ENCODE measurements at regions not wholly inside any gene's neighbourhood (a gene's known extent, or its start where the extent isn't known, plus 50 kb on each side); places are given as distances from the start of the nearest gene placed in this dataset.

DNA sequence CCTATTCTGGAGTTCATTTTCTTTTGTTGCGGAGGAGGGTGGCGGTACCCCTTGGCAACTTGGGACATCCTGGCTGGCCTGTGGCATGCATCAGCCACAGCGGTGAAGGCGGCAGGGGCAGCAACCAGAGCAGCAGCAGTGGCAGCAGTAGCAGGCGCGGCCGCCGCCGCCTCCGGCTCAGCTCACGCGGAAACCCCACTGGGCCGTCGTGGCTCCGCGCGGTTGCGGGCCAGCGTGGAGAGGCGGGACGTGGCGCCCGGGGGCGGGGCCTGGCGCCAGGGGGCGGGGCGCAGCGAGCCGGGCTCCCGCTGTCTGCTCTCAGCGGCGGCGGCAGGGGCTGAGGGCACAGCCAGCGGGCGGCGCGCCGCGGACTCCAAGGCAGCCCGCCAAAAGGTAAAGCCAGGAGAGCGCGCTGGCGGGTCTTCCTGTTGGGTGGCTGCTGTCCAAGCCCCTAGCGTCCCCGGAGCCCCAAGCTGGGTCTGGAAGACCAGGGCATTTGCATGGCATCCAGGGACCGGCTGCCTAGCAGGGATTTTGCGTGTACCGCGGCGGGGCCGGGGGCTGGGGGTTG lies 334.4 kb upstream of the THRB start:
- peaks cover 14% of the 10 kb centered on the region for H3K4me1 Mint-ChIP-seq (ENCODE audit: low read depth, unreplicated experiment)
- peaks cover 14% of the 10 kb centered on the region for H3K27me3 Mint-ChIP-seq (ENCODE audit: unreplicated experiment)
- intact Hi-C loops (cut with micrococcal nuclease; ENCODE audit: unreplicated experiment), result no loop called here
- DNase-seq, result peak; percentile 79
- no peaks in the 10 kb centered on the region for H3K9me3 Mint-ChIP-seq (ENCODE audit: low read depth, unreplicated experiment)
- H3K4me3 Mint-ChIP-seq (ENCODE audit: low read depth, unreplicated experiment), result peak overlapping the region; percentile 88
- TF ChIP-seq, protein P1, sequence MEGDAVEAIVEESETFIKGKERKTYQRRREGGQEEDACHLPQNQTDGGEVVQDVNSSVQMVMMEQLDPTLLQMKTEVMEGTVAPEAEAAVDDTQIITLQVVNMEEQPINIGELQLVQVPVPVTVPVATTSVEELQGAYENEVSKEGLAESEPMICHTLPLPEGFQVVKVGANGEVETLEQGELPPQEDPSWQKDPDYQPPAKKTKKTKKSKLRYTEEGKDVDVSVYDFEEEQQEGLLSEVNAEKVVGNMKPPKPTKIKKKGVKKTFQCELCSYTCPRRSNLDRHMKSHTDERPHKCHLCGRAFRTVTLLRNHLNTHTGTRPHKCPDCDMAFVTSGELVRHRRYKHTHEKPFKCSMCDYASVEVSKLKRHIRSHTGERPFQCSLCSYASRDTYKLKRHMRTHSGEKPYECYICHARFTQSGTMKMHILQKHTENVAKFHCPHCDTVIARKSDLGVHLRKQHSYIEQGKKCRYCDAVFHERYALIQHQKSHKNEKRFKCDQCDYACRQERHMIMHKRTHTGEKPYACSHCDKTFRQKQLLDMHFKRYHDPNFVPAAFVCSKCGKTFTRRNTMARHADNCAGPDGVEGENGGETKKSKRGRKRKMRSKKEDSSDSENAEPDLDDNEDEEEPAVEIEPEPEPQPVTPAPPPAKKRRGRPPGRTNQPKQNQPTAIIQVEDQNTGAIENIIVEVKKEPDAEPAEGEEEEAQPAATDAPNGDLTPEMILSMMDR (IDR thresholded peaks at IDR 0.05; ENCODE audit: unreplicated experiment), result no peak
- no TSS peak for BruUV-seq (replicated peaks)
- CTCF ChIA-PET, result no interaction called here
- no peak overlapping the region for H3K27ac Mint-ChIP-seq (ENCODE audit: unreplicated experiment)
- peaks cover 16% of the 10 kb centered on the region for H3K36me3 Mint-ChIP-seq (ENCODE audit: insufficient read depth, unreplicated experiment)

DNA sequence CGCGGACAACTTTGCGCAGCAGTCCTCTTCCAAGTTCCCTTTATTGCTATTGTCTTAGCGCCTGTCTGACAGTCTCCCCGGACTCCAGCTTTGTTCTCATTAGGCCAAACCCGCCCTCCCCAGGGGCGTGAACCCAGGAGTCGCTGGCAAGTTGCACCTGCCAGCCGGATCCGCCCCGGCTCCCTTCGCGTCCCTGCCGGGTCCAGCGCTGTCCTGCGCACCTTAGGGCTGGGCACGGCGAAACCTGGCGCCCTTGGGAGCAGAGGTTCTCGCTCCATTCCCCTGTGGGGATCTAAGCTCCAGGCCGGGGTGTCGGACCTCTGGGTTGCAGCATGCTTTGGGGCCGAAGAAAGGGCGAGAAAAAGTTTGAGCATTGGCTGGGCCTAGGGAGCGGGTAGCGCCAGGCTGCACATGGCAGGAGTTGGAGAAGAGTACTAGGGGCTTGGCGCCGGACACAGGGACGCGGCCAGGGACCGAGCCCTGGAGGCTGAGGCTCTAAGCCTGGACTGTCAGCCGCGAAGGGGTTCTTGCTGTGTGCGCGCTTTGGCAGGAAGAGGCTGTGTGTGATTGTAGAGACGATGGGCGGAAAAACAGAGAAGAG lies 335.1 kb upstream of the THRB start:
- Mint-ChIP-seq H3K4me1 (ENCODE audit: low read depth, unreplicated experiment) (peaks cover 14% of the 10 kb centered on the region), H3K27me3 (ENCODE audit: unreplicated experiment) (peaks cover 14% of the 10 kb centered on the region), H3K27ac (ENCODE audit: unreplicated experiment) (no peak overlapping the region), H3K36me3 (ENCODE audit: insufficient read depth, unreplicated experiment) (peaks cover 16% of the 10 kb centered on the region), H3K9me3 (ENCODE audit: low read depth, unreplicated experiment) (no peaks in the 10 kb centered on the region), H3K4me3 (ENCODE audit: low read depth, unreplicated experiment) (peak overlapping the region; percentile 88)
- TF ChIP-seq, protein P1 (IDR thresholded peaks at IDR 0.05; ENCODE audit: unreplicated experiment), result no peak
- DNase-seq, result peak; percentile 60
- intact Hi-C loops (cut with micrococcal nuclease; ENCODE audit: unreplicated experiment), result no loop called here
- no TSS peak for BruUV-seq (replicated peaks)
- CTCF ChIA-PET, result no interaction called here

DNA sequence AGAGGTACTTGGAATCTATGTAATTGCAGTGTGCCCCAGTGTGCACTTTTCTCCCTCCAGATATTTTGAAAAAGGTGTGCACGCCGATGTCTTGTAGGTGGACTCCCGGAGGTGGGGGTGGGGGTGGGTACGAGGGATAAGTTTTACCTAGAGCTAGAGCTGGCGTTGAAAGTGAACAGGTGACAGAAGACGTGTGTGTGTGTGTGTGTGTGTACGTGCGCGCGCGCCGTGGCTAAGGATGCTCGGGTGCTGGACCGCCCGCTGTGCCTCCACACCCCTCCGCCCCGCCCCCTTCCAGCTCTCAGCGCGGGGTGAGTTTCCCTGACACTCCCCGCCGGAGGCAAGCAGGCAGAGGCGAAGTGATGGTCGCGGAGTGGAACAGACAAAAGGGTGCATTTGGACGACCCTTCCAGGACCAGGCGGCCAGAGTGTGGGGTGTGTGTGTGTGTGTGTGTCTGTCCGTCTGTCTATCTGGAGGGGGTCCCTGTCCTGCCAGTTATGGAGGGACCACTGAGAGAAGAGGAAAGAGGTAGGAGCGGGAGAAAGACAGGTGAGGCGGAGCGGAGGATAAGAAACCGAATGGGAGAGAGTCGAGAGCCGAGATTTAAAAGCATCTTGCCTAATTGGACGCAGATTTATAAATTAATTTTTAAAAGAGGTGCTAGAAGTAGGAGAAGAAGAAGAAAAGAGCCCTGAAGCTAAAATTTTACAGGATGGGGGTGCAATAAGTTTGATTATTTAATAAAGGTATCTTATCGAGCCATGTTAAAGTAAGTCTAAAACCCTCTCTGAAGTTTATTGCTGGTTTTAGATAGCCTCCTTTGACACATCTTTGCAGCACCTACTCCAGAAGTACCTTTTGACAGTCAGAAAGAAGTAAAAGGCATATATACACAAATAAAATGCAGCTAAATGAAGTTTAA lies 335.8 kb upstream of the THRB start:
- TF ChIP-seq, protein P1 (IDR thresholded peaks at IDR 0.05; ENCODE audit: unreplicated experiment), result no peak
- intact Hi-C loops (cut with micrococcal nuclease; ENCODE audit: unreplicated experiment), result no loop called here
- H3K9me3 Mint-ChIP-seq (ENCODE audit: low read depth, unreplicated experiment), result no peaks in the 10 kb centered on the region
- peak overlapping the region; percentile 88 for H3K4me3 Mint-ChIP-seq (ENCODE audit: low read depth, unreplicated experiment)
- peak; percentile 47 for DNase-seq
- peaks cover 16% of the 10 kb centered on the region for H3K36me3 Mint-ChIP-seq (ENCODE audit: insufficient read depth, unreplicated experiment)
- CTCF ChIA-PET, result no interaction called here
- peaks cover 14% of the 10 kb centered on the region for H3K27me3 Mint-ChIP-seq (ENCODE audit: unreplicated experiment)
- H3K4me1 Mint-ChIP-seq (ENCODE audit: low read depth, unreplicated experiment), result peaks cover 14% of the 10 kb centered on the region
- no TSS peak for BruUV-seq (replicated peaks)
- no peak overlapping the region for H3K27ac Mint-ChIP-seq (ENCODE audit: unreplicated experiment)

DNA sequence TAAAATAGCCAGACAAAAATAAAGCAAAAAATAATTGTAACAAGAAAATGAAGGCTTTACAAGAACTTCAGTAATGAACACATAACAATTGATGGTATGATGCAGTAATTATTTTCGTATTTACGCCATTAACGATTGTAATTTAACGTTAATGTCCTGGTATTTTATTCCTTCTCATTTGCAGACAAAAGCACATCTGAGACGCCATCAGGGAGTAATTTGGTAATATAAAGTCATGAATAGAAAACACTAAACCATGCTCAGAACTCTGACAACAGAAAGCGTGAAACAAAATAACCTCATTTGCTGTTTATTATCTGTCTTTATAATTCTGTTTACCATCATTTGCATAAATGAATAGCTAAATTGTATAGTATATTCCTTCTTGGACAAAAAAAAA lies 336.6 kb upstream of the THRB start:
- no TSS peak for BruUV-seq (replicated peaks)

More for the DNA sequence above, 336.6 kb upstream of the THRB start:
- peaks cover 16% of the 10 kb centered on the region for H3K36me3 Mint-ChIP-seq (ENCODE audit: insufficient read depth, unreplicated experiment)
- peaks cover 14% of the 10 kb centered on the region for H3K27me3 Mint-ChIP-seq (ENCODE audit: unreplicated experiment)
- no peaks in the 10 kb centered on the region for H3K9me3 Mint-ChIP-seq (ENCODE audit: low read depth, unreplicated experiment)
- intact Hi-C loops (cut with micrococcal nuclease; ENCODE audit: unreplicated experiment), result no loop called here
- H3K4me1 Mint-ChIP-seq (ENCODE audit: low read depth, unreplicated experiment), result peaks cover 20% of the 10 kb centered on the region
- CTCF ChIA-PET, result no interaction called here
- TF ChIP-seq, protein P1 (IDR thresholded peaks at IDR 0.05; ENCODE audit: unreplicated experiment), result no peak
- H3K27ac Mint-ChIP-seq (ENCODE audit: unreplicated experiment), result no peak overlapping the region
- H3K4me3 Mint-ChIP-seq (ENCODE audit: low read depth, unreplicated experiment), result no peak overlapping the region
- DNase-seq, result no peak

Data from Calu3 (cell line).